ENCODE measurements at regions not wholly inside any gene's neighbourhood (a gene's known extent, or its start where the extent isn't known, plus 50 kb on each side); places are given as distances from the start of the nearest gene placed in this dataset.

GRCh38 chr4:100083289-100083688, 107.0 kb downstream of the DDIT4L start:
- no peak for DNase-seq

- no peak for DNase-seq
Measured at GRCh38 chr4:100082852-100083251, 107.4 kb downstream of the DDIT4L start.

GRCh38 chr4:100081491-100081890, 108.8 kb downstream of the DDIT4L start:
- DNase-seq: peak; percentile 38

- DNase-seq: no peak
Measured at GRCh38 chr4:100079264-100079663, 111.0 kb downstream of the DDIT4L start.

- no peak for DNase-seq
Measured at GRCh38 chr4:100076753-100077152, 113.5 kb downstream of the DDIT4L start.

- peak; percentile 63 for DNase-seq
Measured at GRCh38 chr4:100075486-100076270, 114.6 kb downstream of the DDIT4L start.

- DNase-seq: peak; percentile 41
Measured at GRCh38 chr4:100075056-100075455, 115.2 kb downstream of the DDIT4L start.

GRCh38 chr4:100071506-100071905, 118.8 kb downstream of the DDIT4L start:
- DNase-seq: no peak

GRCh38 chr4:100070868-100071267, 119.4 kb downstream of the DDIT4L start:
- DNase-seq: no peak

GRCh38 chr4:100069207-100069606, 119.1 kb upstream of the H2AZ1 start:
- DNase-seq: no peak

- no peak for DNase-seq
Measured at GRCh38 chr4:100067255-100067654, 117.2 kb upstream of the H2AZ1 start.

- no peak for DNase-seq
Measured at GRCh38 chr4:100063355-100063754, 113.3 kb upstream of the H2AZ1 start.

- DNase-seq: peak; percentile 54
Measured at GRCh38 chr4:100062921-100063320, 112.8 kb upstream of the H2AZ1 start.

- no peak for DNase-seq
Measured at GRCh38 chr4:100061835-100062234, 111.8 kb upstream of the H2AZ1 start.

GRCh38 chr4:100060765-100061416, 110.8 kb upstream of the H2AZ1 start:
- DNase-seq: no peak

GRCh38 chr4:100059467-100059866, 109.4 kb upstream of the H2AZ1 start:
- DNase-seq: no peak

GRCh38 chr4:100056701-100057100, 106.6 kb upstream of the H2AZ1 start:
- no peak for DNase-seq

GRCh38 chr4:100054071-100054470, 104.0 kb upstream of the H2AZ1 start:
- DNase-seq: no peak

GRCh38 chr4:100049872-100050271, 99.8 kb upstream of the H2AZ1 start:
- DNase-seq: no peak

GRCh38 chr4:100042711-100043110, 92.6 kb upstream of the H2AZ1 start:
- no peak for DNase-seq

- peak; percentile 56 for DNase-seq
Measured at GRCh38 chr4:100042235-100042634, 92.2 kb upstream of the H2AZ1 start.

GRCh38 chr4:100041646-100042045, 91.6 kb upstream of the H2AZ1 start:
- peak; percentile 19 for DNase-seq

GRCh38 chr4:100034023-100034664, 84.1 kb upstream of the H2AZ1 start:
- DNase-seq: no peak

- DNase-seq: no peak
Measured at GRCh38 chr4:100026066-100026465, 76.0 kb upstream of the H2AZ1 start.

Data from NCI-H226 (cell line).